ENCODE measurements at regions not wholly inside any gene's neighbourhood (a gene's known extent, or its start where the extent isn't known, plus 50 kb on each side); places are given as distances from the start of the nearest gene placed in this dataset.

- Histone ChIP-seq H3K4me3 (no peak overlapping the region), H3K4me1 (peaks cover 0 to 7% (median 0%) of the 10 kb centered on the region in 4 donors), H3K9me3 (no peaks in the 10 kb centered on the region), H3K36me3 (no peaks in the 10 kb centered on the region), H3K27ac (replicated peaks in 1 of 4) (no peak overlapping the region), H3K27me3 (peaks cover 0 to 23% (median 0%) of the 10 kb centered on the region in 4 donors)
- intact Hi-C loops (cut with DNase I), result loop anchor here (10.0 kb wide), 1 partner anchor 342 kb away; no protein-coding TSS in a partner anchor
- TF ChIP-seq, protein P1, sequence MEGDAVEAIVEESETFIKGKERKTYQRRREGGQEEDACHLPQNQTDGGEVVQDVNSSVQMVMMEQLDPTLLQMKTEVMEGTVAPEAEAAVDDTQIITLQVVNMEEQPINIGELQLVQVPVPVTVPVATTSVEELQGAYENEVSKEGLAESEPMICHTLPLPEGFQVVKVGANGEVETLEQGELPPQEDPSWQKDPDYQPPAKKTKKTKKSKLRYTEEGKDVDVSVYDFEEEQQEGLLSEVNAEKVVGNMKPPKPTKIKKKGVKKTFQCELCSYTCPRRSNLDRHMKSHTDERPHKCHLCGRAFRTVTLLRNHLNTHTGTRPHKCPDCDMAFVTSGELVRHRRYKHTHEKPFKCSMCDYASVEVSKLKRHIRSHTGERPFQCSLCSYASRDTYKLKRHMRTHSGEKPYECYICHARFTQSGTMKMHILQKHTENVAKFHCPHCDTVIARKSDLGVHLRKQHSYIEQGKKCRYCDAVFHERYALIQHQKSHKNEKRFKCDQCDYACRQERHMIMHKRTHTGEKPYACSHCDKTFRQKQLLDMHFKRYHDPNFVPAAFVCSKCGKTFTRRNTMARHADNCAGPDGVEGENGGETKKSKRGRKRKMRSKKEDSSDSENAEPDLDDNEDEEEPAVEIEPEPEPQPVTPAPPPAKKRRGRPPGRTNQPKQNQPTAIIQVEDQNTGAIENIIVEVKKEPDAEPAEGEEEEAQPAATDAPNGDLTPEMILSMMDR (IDR thresholded peaks at IDR 0.05), result no peak
- TF ChIP-seq POLR2AphosphoS5 (IDR thresholded peaks at IDR 0.05), result no peak
- no peak for TF ChIP-seq POLR2A (IDR thresholded peaks at IDR 0.05; ENCODE audit: low read depth)
- no peak for TF ChIP-seq EP300 (IDR thresholded peaks at IDR 0.05)
- 88% methylated on average over 2 of the region's 4 CpGs for WGBS
- DNase-seq (ENCODE audit: extremely low spot score), result peak; percentile 83
Observed at GRCh38 chr10:104582602-104582951, 58.5 kb upstream of the SORCS3 start.

DNA sequence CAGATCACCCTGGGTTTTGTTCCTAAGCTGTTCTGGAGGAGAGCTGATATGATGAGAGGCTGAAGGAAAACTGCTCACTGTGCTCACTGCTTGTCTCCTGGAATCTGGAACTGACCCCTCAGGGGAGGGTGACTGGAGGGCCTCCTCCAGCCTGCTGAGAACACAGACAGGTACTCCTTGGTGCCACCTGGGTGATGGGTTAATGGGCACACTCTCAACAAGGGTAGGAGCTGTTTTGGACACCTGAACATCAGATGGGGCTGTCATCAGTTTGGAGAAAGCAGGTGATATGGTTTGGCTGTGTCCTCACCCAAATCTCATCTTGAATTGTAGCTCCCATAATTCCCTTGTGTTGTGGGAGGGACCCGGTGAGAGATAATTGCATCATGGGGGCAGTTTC is 58.1 kb upstream of the SORCS3 start:
- Histone ChIP-seq H3K27me3 (peaks cover 0 to 23% (median 0%) of the 10 kb centered on the region in 4 donors), H3K27ac (replicated peaks in 1 of 4) (no peak overlapping the region), H3K4me1 (peaks cover 0 to 7% (median 0%) of the 10 kb centered on the region in 4 donors), H3K9me3 (no peaks in the 10 kb centered on the region), H3K4me3 (no peak overlapping the region), H3K36me3 (no peaks in the 10 kb centered on the region)
- TF ChIP-seq POLR2A (IDR thresholded peaks at IDR 0.05; ENCODE audit: low read depth) (no peak), POLR2AphosphoS5 (IDR thresholded peaks at IDR 0.05) (no peak), EP300 (IDR thresholded peaks at IDR 0.05) (no peak)
- TF ChIP-seq, protein P1 (IDR thresholded peaks at IDR 0.05), result no peak
- WGBS, result 89% methylated on average over 1 of the region's 1 CpG
- DNase-seq (ENCODE audit: extremely low spot score), result peak; percentile 66
- intact Hi-C loops (cut with DNase I), result loop anchor here (10.0 kb wide), 1 partner anchor 342 kb away; no protein-coding TSS in a partner anchor

DNA sequence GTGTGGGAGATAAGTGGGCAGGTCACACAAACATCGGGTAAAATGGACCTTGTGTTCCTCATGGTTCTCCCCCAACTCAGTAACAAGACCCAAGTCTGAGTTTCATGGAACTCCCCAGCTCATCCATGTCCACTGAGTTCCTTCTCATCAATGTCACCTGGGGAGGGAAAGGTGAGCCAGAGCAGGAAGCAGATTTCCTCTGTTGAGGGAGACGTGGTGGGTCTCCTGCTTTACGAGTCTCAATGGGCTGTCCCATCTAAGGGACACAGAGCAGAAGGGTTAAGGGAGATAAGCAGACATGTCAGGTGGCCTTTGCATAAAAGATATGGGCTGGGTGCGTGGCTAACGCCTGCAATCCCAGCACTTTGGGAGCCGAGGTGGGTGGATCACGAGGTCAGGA is 56.5 kb upstream of the SORCS3 start:
- Histone ChIP-seq H3K27ac (replicated peaks in 1 of 4) (no peak overlapping the region), H3K36me3 (no peaks in the 10 kb centered on the region), H3K27me3 (peaks cover 0 to 23% (median 0%) of the 10 kb centered on the region in 4 donors), H3K9me3 (no peaks in the 10 kb centered on the region), H3K4me3 (no peak overlapping the region), H3K4me1 (peaks cover 0 to 7% (median 0%) of the 10 kb centered on the region in 4 donors)
- peak; percentile 72 for DNase-seq (ENCODE audit: extremely low spot score)
- TF ChIP-seq, protein P1 (IDR thresholded peaks at IDR 0.05), result no peak
- TF ChIP-seq POLR2A (IDR thresholded peaks at IDR 0.05; ENCODE audit: low read depth) (no peak), POLR2AphosphoS5 (IDR thresholded peaks at IDR 0.05) (no peak), EP300 (IDR thresholded peaks at IDR 0.05) (no peak)
- 84% methylated on average over 7 of the region's 7 CpGs for WGBS
- intact Hi-C loops (cut with DNase I), result loop anchor here (10.0 kb wide), 1 partner anchor 340 kb away; no protein-coding TSS in a partner anchor

GRCh38 chr10:104587751-104588150 is 53.3 kb upstream of the SORCS3 start:
- Histone ChIP-seq H3K36me3 (no peaks in the 10 kb centered on the region), H3K4me1 (no peaks in the 10 kb centered on the region), H3K27me3 (peaks cover 0 to 8% (median 0%) of the 10 kb centered on the region in 4 donors), H3K4me3 (no peak overlapping the region), H3K9me3 (no peaks in the 10 kb centered on the region), H3K27ac (replicated peaks in 1 of 4) (no peak overlapping the region)
- TF ChIP-seq POLR2A (IDR thresholded peaks at IDR 0.05; ENCODE audit: low read depth), result no peak
- TF ChIP-seq, protein P1 (IDR thresholded peaks at IDR 0.05), result no peak
- TF ChIP-seq POLR2AphosphoS5 (IDR thresholded peaks at IDR 0.05), result no peak
- TF ChIP-seq EP300 (IDR thresholded peaks at IDR 0.05), result no peak
- WGBS, result 83% methylated on average over 2 of the region's 2 CpGs
- intact Hi-C loops (cut with DNase I), result loop anchor here (10.0 kb wide), 1 partner anchor 337 kb away; no protein-coding TSS in a partner anchor
- DNase-seq (ENCODE audit: extremely low spot score), result no peak

GRCh38 chr10:104589431-104589830 is 51.7 kb upstream of the SORCS3 start:
- H3K27ac ChIP-seq (replicated peaks in 1 of 4), result no peak overlapping the region
- no peak overlapping the region for H3K4me3 ChIP-seq
- TF ChIP-seq, protein P1 (IDR thresholded peaks at IDR 0.05), result no peak
- no peak for TF ChIP-seq POLR2AphosphoS5 (IDR thresholded peaks at IDR 0.05)
- no peak for TF ChIP-seq EP300 (IDR thresholded peaks at IDR 0.05)
- TF ChIP-seq POLR2A (IDR thresholded peaks at IDR 0.05; ENCODE audit: low read depth), result no peak
- peak; percentile 89 for DNase-seq (ENCODE audit: extremely low spot score)
- no peaks in the 10 kb centered on the region for H3K4me1 ChIP-seq
- H3K9me3 ChIP-seq, result no peaks in the 10 kb centered on the region
- intact Hi-C loops (cut with DNase I), result loop anchor here (10.0 kb wide), 1 partner anchor 335 kb away; no protein-coding TSS in a partner anchor
- H3K36me3 ChIP-seq, result no peaks in the 10 kb centered on the region
- WGBS, result 83% methylated on average over 4 of the region's 4 CpGs
- H3K27me3 ChIP-seq, result no peaks in the 10 kb centered on the region
